Activated naive CD4-positive, alpha-beta T cell treated with anti-CD3 and anti-CD28 coated beads for 36 hours (primary cell): ENCODE measurements at regions not wholly inside any gene's neighbourhood (a gene's known extent, or its start where the extent isn't known, plus 50 kb on each side); places are given as distances from the start of the nearest gene placed in this dataset.

Experiments
- CTCF ChIA-PET: fragments of 350-600 bp; sonication (Branson Sonifier 250); formaldehyde crosslinking; loops from one replicate; lab custom pipeline; 2021; ENCODE audit warnings: antibody characterized with exemption; lab: Charles Lee
- DNase-seq: peaks from one replicate; pipeline ENCODE4 v3.0.0-alpha.2; 2020
- H3K27ac Mint-ChIP-seq: one replicate; pipeline ENCODE4 v1.8.0; 2021; ENCODE audit warnings: mild to moderate bottlenecking, mixed read lengths
- H3K27me3 Mint-ChIP-seq: one replicate; pipeline ENCODE4 v1.8.0; 2021; ENCODE audit warnings: low read depth, mixed read lengths
- H3K36me3 Mint-ChIP-seq: one replicate; pipeline ENCODE4 v1.8.0; 2021; ENCODE audit warnings: low read depth, mixed read lengths
- H3K4me1 Mint-ChIP-seq: one replicate; pipeline ENCODE4 v1.8.0; 2021; ENCODE audit warnings: low read depth, mixed read lengths
- H3K4me3 Mint-ChIP-seq: one replicate; pipeline ENCODE4 v1.8.0; 2021; ENCODE audit warnings: mild to moderate bottlenecking, moderate library complexity, mixed read lengths
- H3K9me3 Mint-ChIP-seq: one replicate; pipeline ENCODE4 v1.8.0; 2021; ENCODE audit warnings: mixed read lengths
- intact Hi-C: fragments of 100-400 bp; cut with micrococcal nuclease; formaldehyde crosslinking; loops from one replicate; pipeline ENCODE4 v1.15.1; 2023

DNA sequence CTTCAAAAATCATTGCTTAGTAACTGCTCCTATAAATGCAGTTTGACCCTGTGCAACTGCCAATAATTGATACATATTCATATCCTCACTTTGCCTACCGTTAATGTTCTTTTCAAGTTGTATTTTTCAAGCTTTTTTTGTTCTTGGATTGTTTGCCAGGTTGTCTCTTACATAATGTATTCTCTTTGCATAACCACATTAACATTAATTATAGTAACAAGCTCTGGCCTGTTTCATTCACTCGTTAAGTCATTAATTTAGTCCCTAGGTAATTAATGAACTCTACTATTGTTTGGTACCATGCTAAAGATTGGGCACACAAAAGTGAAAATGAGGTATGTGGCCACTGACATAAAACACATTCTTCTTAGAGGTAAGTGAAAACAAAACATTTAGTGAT is 1338.8 kb downstream of the NSUN3 start:
- no peak overlapping the region for H3K27ac Mint-ChIP-seq
- no peak overlapping the region for H3K4me3 Mint-ChIP-seq
- intact Hi-C loops = no loop called here
- H3K27me3 Mint-ChIP-seq = no peaks in the 10 kb centered on the region
- H3K36me3 Mint-ChIP-seq = no peaks in the 10 kb centered on the region
- CTCF ChIA-PET = interaction anchor here (1.2 kb wide), 1 partner anchor 15 kb away, joined by 4 read pairs; no protein-coding TSS in a partner anchor
- no peaks in the 10 kb centered on the region for H3K4me1 Mint-ChIP-seq
- peaks cover 2% of the 10 kb centered on the region for H3K9me3 Mint-ChIP-seq
- no peak for DNase-seq

DNA sequence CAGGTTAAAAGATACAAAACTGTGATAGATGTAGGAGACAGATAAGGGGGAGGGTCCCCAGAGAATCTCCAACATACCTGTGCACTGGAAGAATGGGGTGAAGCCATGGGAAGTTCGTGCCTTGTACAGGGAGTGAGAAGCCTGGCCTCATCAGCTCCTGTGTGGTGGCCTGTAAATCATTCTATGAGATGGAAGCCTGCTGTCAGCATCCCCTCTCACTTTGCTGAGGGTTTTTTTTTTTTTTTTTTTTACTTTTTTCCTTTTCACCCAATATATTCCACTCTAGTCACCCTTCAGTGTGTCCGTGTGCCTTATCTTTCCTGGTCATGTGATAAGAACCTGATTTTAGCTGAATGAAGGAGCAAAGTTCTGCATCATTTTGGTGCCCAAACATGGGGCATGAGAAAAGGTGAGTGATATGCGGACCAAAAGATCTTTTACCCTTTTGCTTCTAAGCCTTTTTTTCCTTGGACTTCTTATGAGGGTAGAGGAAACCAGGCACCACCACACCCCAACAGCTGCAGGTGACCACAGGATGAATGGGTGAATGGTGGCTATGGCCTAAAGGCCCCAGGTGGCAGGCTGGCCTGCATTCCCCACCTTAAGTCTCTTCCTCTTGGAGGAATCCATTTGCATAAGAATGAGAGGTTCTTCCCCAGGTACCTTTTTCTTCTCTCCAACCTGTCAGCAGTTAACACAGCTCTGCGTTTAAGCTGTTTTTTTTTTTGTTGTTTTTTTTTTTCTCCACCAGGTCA is 1345.0 kb downstream of the NSUN3 start:
- H3K9me3 Mint-ChIP-seq = peaks cover 1% of the 10 kb centered on the region
- H3K27me3 Mint-ChIP-seq = no peaks in the 10 kb centered on the region
- CTCF ChIA-PET = no interaction called here
- no peak overlapping the region for H3K27ac Mint-ChIP-seq
- no peak for DNase-seq
- no peaks in the 10 kb centered on the region for H3K36me3 Mint-ChIP-seq
- H3K4me3 Mint-ChIP-seq = no peak overlapping the region
- intact Hi-C loops = no loop called here
- no peaks in the 10 kb centered on the region for H3K4me1 Mint-ChIP-seq

DNA sequence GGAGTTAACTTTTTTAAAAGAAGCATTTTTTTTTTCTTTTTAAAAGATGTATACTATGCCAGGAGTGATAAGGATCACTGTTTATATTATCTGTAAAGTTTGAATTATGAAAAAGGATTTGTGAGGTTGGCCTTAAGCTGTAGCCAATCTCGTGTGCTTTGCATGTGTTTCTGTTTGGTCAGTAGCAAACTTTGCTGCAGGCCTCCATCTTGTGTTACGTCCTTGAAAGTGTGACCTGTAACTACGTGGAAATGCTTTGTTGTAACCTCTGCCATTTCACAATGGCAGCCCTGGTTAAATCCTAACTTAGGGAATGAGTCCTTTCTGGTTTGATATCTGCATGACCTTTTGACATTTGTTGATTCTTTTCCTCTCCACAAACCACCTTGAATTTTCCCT is 1345.6 kb downstream of the NSUN3 start:
- no peak overlapping the region for H3K27ac Mint-ChIP-seq
- no peak for DNase-seq
- no peaks in the 10 kb centered on the region for H3K27me3 Mint-ChIP-seq
- intact Hi-C loops = no loop called here
- no peak overlapping the region for H3K4me3 Mint-ChIP-seq
- H3K4me1 Mint-ChIP-seq = no peaks in the 10 kb centered on the region
- no peaks in the 10 kb centered on the region for H3K36me3 Mint-ChIP-seq
- CTCF ChIA-PET = no interaction called here
- peaks cover 1% of the 10 kb centered on the region for H3K9me3 Mint-ChIP-seq

DNA sequence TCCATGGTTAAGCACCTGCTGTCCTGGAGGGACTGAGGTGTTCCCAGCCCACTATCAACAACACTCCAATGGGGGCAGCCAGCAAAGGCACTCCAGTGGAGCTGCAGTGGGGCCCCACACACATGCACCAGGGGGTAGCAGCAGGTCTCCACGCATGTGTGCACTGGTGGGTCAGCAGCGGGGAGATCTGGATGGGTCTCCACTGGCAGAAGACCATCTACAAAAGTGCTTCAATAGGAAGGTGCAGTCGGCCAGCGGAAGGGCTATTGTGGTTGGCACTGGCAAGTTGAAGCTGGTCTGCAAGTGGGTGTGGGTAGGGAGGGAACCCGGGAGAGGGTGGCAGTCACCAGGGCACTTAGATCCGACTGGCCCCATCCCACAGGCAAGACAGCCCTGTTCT is 1355.4 kb downstream of the NSUN3 start:
- H3K4me1 Mint-ChIP-seq = no peaks in the 10 kb centered on the region
- DNase-seq = no peak
- CTCF ChIA-PET = no interaction called here
- no peak overlapping the region for H3K4me3 Mint-ChIP-seq
- intact Hi-C loops = no loop called here
- no peak overlapping the region for H3K27ac Mint-ChIP-seq
- no peaks in the 10 kb centered on the region for H3K36me3 Mint-ChIP-seq
- H3K9me3 Mint-ChIP-seq = peaks cover 6% of the 10 kb centered on the region
- no peaks in the 10 kb centered on the region for H3K27me3 Mint-ChIP-seq

DNA sequence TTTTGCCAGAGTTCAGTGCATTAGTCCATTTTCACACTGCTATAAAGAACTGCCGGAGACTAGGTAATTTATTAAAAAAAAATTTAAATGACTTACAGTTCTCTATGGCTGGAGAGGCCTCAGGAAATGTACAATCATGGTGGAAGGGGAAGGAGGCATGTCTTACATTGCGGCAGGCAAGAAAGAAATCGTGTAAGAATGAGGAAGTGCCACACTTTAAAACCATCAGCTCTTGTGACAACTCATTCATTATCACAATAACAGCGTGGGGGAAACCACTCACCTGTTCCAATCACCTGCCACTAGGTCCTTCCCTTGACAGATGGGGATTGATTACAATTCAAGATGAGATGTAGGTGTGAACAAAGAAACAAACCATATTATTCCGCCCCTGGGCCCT is 1361.4 kb downstream of the NSUN3 start:
- intact Hi-C loops = no loop called here
- H3K36me3 Mint-ChIP-seq = no peaks in the 10 kb centered on the region
- no peak overlapping the region for H3K4me3 Mint-ChIP-seq
- no peaks in the 10 kb centered on the region for H3K27me3 Mint-ChIP-seq
- H3K4me1 Mint-ChIP-seq = no peaks in the 10 kb centered on the region
- H3K27ac Mint-ChIP-seq = no peak overlapping the region
- CTCF ChIA-PET = no interaction called here
- peaks cover 4% of the 10 kb centered on the region for H3K9me3 Mint-ChIP-seq
- no peak for DNase-seq

DNA sequence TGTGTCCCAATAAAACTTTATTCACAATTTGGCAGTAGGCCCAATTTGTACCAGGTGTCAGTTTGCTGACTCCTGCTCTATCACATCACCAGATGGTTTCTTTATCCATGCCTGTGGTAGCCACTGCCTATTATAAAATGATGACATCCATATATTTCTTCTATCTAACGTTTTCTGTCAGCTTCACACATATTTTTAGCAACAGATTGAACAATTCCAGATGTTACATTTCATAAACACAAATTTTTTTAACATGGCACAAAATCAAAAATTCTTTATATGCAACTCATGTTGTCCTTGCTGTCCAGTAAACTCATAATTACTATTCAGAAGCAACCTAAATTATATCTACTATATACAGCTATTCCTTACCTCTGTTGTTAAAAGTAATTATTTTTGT is 1371.6 kb downstream of the NSUN3 start:
- Mint-ChIP-seq H3K9me3 (no peaks in the 10 kb centered on the region), H3K36me3 (no peaks in the 10 kb centered on the region), H3K27me3 (no peaks in the 10 kb centered on the region), H3K27ac (no peak overlapping the region), H3K4me1 (no peaks in the 10 kb centered on the region), H3K4me3 (no peak overlapping the region)
- CTCF ChIA-PET = interaction anchor here (0.6 kb wide), 1 partner anchor 15 kb away, joined by 4 read pairs; no protein-coding TSS in a partner anchor
- intact Hi-C loops = no loop called here
- DNase-seq = no peak

DNA sequence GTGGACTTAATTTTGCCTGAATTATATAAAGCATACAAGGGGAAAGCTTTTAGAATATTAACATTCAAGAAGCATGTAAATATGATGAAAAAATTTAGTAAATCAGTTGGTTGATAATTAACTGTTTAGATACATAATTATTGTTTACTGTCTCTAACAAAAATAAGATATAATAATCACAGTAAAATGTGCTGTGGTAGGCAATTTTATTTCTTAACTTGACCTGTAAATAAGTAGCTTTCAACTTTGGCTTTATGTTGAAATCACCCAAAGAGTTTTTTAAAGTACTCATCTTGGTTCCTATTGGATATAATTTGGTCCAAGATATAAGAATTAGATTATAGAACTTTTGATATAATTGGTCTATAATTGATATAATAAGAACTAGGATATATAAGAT is 1374.5 kb downstream of the NSUN3 start:
- no peak for DNase-seq
- CTCF ChIA-PET = no interaction called here
- Mint-ChIP-seq H3K36me3 (no peaks in the 10 kb centered on the region), H3K27ac (no peak overlapping the region), H3K4me3 (no peak overlapping the region), H3K9me3 (no peaks in the 10 kb centered on the region), H3K4me1 (no peaks in the 10 kb centered on the region), H3K27me3 (no peaks in the 10 kb centered on the region)
- intact Hi-C loops = no loop called here

DNA sequence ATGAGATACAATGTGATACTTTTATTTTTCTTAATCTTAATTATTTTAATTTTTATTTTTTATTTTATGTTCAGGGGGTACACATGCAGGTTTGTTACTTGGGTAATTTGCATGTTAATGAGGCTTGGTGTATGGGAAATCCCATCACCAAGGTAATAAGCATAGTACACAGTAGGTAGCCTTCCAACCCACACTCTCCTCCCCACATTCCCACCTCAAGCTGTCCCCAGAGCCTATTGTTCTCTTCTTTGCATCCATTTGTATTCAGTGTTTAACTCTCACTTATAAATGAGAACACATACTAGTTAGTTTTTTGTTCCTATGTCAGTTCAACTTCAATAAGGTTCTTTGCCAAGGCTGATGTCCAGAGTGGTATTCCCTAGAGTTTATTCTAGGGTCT is 1375.4 kb downstream of the NSUN3 start:
- H3K27me3 Mint-ChIP-seq = no peaks in the 10 kb centered on the region
- H3K36me3 Mint-ChIP-seq = no peaks in the 10 kb centered on the region
- H3K4me3 Mint-ChIP-seq = no peak overlapping the region
- intact Hi-C loops = no loop called here
- no peaks in the 10 kb centered on the region for H3K9me3 Mint-ChIP-seq
- H3K4me1 Mint-ChIP-seq = no peaks in the 10 kb centered on the region
- CTCF ChIA-PET = no interaction called here
- no peak overlapping the region for H3K27ac Mint-ChIP-seq
- DNase-seq = no peak

DNA sequence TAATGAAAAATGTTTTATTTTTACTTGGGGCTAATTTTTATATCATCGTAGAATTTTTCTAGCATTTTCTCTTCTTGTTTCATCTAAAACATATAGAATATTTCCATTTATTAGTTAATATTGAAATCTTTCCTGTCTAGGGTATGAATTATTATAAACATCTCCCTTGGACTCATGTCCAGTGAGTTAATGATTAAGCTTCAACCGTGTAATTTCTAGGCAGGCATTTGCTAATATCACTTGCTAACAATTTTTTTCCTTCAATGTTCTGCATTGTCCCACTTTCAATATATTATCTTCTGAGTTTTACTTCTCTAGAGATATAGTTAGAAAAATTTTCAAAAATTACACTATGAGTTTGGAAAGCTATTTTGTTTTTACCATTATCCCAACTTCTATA is 1371.6 kb upstream of the EPHA6 start:
- Mint-ChIP-seq H3K27ac (no peak overlapping the region), H3K9me3 (no peaks in the 10 kb centered on the region), H3K27me3 (no peaks in the 10 kb centered on the region), H3K4me1 (no peaks in the 10 kb centered on the region), H3K36me3 (no peaks in the 10 kb centered on the region), H3K4me3 (no peak overlapping the region)
- CTCF ChIA-PET = no interaction called here
- DNase-seq = no peak
- intact Hi-C loops = no loop called here

DNA sequence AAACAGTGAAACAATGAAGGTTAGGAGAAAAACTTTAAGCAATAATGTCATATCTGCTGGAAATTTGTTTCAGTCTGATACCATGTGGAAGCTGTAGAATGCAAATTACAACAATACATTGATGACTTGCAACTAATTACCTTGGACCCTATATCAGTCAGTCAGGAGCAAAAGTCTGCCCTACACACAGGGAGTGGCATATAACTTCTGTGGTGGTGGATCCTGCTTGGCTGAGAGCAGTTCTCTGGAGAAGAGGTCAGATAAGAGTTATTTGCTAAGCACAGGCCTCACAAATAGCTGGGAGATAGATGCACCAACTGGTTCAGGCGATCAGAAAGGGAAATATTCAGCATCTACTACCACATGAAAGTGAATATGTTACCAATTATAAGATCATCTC is 1364.6 kb upstream of the EPHA6 start:
- Mint-ChIP-seq H3K4me3 (no peak overlapping the region), H3K9me3 (no peaks in the 10 kb centered on the region), H3K36me3 (no peaks in the 10 kb centered on the region), H3K27ac (no peak overlapping the region), H3K4me1 (no peaks in the 10 kb centered on the region), H3K27me3 (no peaks in the 10 kb centered on the region)
- CTCF ChIA-PET = no interaction called here
- no peak for DNase-seq
- intact Hi-C loops = no loop called here

DNA sequence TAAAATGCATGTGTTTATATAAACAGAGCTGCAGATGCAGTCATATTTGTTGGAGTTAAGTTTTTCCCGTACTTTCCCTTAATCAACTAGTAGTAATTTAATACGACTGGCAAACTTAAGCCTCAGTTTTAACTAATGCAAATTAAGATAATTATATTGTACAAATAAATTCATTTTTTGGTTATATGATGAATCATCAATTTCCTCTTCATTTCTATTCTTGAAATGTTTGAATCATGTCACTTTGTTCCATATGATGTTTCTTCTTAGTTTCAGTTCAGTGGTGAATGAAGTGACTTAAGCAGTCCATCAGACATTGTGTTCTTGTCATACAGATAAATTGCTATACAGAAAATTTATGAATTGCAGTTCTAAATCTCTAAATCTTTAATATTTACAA is 1361.2 kb upstream of the EPHA6 start:
- CTCF ChIA-PET = no interaction called here
- no peak overlapping the region for H3K4me3 Mint-ChIP-seq
- H3K27me3 Mint-ChIP-seq = no peaks in the 10 kb centered on the region
- intact Hi-C loops = no loop called here
- no peak for DNase-seq
- no peaks in the 10 kb centered on the region for H3K36me3 Mint-ChIP-seq
- no peak overlapping the region for H3K27ac Mint-ChIP-seq
- H3K4me1 Mint-ChIP-seq = no peaks in the 10 kb centered on the region
- no peaks in the 10 kb centered on the region for H3K9me3 Mint-ChIP-seq

DNA sequence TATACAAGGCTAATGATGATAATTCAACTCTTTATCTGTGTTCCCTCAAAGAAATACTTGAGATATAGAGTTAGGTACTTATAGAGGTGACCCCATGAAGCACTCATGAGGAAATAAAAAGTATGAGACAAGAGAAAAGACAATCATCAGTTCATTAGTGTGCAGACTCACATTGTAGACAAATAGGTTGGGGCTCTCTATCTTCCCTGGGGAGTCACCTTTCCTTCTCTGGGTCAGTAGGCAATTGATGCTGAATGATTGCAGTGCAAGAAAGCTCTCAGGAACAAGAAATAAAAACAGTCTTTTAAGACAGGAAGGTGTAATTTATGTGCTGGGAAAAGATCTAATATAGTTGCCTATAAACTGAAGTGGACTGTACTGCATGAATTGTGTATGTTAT is 1357.6 kb upstream of the EPHA6 start:
- Mint-ChIP-seq H3K27ac (no peak overlapping the region), H3K36me3 (no peaks in the 10 kb centered on the region)

DNA sequence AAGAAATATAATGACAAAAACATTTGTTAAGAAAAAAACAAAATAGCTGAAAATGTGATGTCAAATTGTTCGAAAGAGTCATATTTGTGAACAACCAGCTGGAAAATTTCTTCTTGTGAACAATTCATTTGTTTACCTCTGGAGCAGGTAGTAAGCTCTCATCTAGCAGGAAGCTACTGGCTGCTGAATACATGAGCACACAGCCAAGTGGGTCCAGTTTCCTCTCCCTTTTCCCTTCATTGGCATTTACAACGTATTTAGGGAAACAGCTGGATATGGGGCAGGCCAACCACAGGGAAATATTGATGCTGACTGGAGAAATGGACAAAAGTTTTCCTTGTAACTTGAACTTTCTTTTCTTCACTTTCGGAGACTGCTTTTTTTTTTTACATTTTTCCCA is 1354.7 kb upstream of the EPHA6 start:
- CTCF ChIA-PET = no interaction called here
- no peak overlapping the region for H3K4me3 Mint-ChIP-seq

More for the DNA sequence above, 1357.6 kb upstream of the EPHA6 start:
- intact Hi-C loops = no loop called here
- Mint-ChIP-seq H3K27me3 (no peaks in the 10 kb centered on the region), H3K4me3 (no peak overlapping the region), H3K9me3 (no peaks in the 10 kb centered on the region), H3K4me1 (no peaks in the 10 kb centered on the region)
- no peak for DNase-seq
- CTCF ChIA-PET = no interaction called here

More for the DNA sequence above, 1354.7 kb upstream of the EPHA6 start:
- intact Hi-C loops = no loop called here
- no peak for DNase-seq
- H3K4me1 Mint-ChIP-seq = no peaks in the 10 kb centered on the region
- H3K9me3 Mint-ChIP-seq = no peaks in the 10 kb centered on the region
- H3K36me3 Mint-ChIP-seq = no peaks in the 10 kb centered on the region
- no peaks in the 10 kb centered on the region for H3K27me3 Mint-ChIP-seq
- H3K27ac Mint-ChIP-seq = no peak overlapping the region
